SU-DHL-6 (cell line): ENCODE measurements at regions not wholly inside any gene's neighbourhood (a gene's known extent, or its start where the extent isn't known, plus 50 kb on each side); places are given as distances from the start of the nearest gene placed in this dataset.

Experiments used
- H2AFZ ChIP-seq: fragments of 200-600 bp; sonication (generic); 2 replicates; pipeline ENCODE4 v1.6.1; 2014; ENCODE audit warnings: low read depth, mild to moderate bottlenecking, moderate library complexity, mixed read lengths, antibody characterized with exemption, low read length; ENCODE audit not compliant: severe bottlenecking
- H3F3A ChIP-seq: fragments of 200-600 bp; shearing (Covaris generic); 2 replicates; pipeline ENCODE4 v1.6.0; 2016; ENCODE audit warnings: antibody characterized with exemption, mild to moderate bottlenecking; ENCODE audit not compliant: insufficient read depth
- H3K27ac ChIP-seq: fragments of 200-600 bp; sonication (generic); 2 replicates; pipeline ENCODE4 v1.5.1; 2016; ENCODE audit warnings: low read depth, mild to moderate bottlenecking, low read length, moderate library complexity, mixed read lengths
- H3K27me3 ChIP-seq: fragments of 200-600 bp; sonication (generic), shearing (Covaris generic); 2 replicates; pipeline ENCODE4 v1.6.0; 2014; ENCODE audit warnings: mild to moderate bottlenecking, low read length
- H3K36me3 ChIP-seq: fragments of 200-600 bp; sonication (generic); 2 replicates; pipeline ENCODE4 v1.6.1; 2014; ENCODE audit warnings: mild to moderate bottlenecking, low read length, mixed read lengths
- H3K4me2 ChIP-seq: fragments of 300-600, 200-600 bp; shearing (Covaris generic), sonication (generic); 2 replicates; pipeline ENCODE4 v1.6.0; 2014; ENCODE audit warnings: low read length, low read depth, mild to moderate bottlenecking; ENCODE audit not compliant: poor library complexity, severe bottlenecking
- H3K4me3 ChIP-seq: fragments of 200-600 bp; sonication (generic); 2 replicates; pipeline ENCODE4 v1.5.1; 2014; ENCODE audit warnings: antibody characterized with exemption, low read length, mild to moderate bottlenecking, mixed read lengths; ENCODE audit not compliant: insufficient read depth, poor library complexity, severe bottlenecking
- H3K79me2 ChIP-seq: fragments of 200-600 bp; sonication (generic); 2 replicates; pipeline ENCODE4 v1.6.1; 2014; ENCODE audit warnings: mild to moderate bottlenecking, low read length, moderate library complexity; ENCODE audit not compliant: insufficient read depth
- H3K9ac ChIP-seq: fragments of 200-600 bp; sonication (generic); 2 replicates; pipeline ENCODE4 v1.7.0; 2014; ENCODE audit warnings: mild to moderate bottlenecking, low read length
- H3K9me2 ChIP-seq: fragments of 200-600 bp; sonication (generic); replicated peaks from 2 replicates; pipeline ENCODE4 v1.6.1; 2014; ENCODE audit warnings: low read length; ENCODE audit not compliant: insufficient read depth
- H3K9me3 ChIP-seq: fragments of 200-600 bp; sonication (generic); 2 replicates; pipeline ENCODE4 v1.6.1; 2014; ENCODE audit warnings: low read length, mixed read lengths; ENCODE audit not compliant: insufficient read depth
- H4K20me1 ChIP-seq: fragments of 200-600 bp; sonication (generic); 2 replicates; pipeline ENCODE4 v1.6.1; 2014; ENCODE audit warnings: low read depth, mild to moderate bottlenecking, antibody characterized with exemption, low read length, moderate library complexity, mixed read lengths
- EZH2phosphoT487 ChIP-seq: fragments of 200-600 bp; sonication (generic), shearing (Covaris generic); conservative IDR thresholded peaks from 2 replicates; pipeline ENCODE4 v1.6.1; 2018; ENCODE audit warnings: mild to moderate bottlenecking, antibody characterized with exemption, low read length, moderate library complexity, mixed read lengths
- TF ChIP-seq, protein P1 (sequence below): fragments of 200-600 bp; sonication (generic); IDR thresholded peaks from one replicate; pipeline ENCODE4 v1.5.1; 2017; ENCODE audit warnings: antibody characterized with exemption, mild to moderate bottlenecking, low read length, moderate library complexity; ENCODE audit not compliant: insufficient read depth, poor library complexity, severe bottlenecking

DNA sequence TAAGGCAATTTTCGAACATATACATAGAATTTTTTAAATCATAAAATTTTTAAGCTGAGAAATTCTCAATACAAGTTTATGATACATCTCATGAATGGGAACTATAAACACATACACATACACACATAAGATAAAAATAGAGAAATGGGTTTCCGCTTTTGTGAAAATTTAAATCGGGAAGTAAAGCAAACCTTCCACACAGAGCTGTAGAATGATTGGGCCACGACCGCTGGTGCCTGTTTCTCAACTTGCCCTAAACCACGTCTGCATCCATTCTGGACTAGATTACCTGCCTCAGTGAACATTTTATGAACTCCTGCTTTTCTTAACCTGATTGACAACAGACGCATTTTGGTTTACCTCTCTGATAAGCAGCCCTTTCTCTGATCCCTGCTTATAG, 264.4 kb downstream of the SKAP2 start:
- H3K27ac ChIP-seq = no peak overlapping the region
- no peaks in the 10 kb centered on the region for H3K9me3 ChIP-seq
- TF ChIP-seq, protein P1, sequence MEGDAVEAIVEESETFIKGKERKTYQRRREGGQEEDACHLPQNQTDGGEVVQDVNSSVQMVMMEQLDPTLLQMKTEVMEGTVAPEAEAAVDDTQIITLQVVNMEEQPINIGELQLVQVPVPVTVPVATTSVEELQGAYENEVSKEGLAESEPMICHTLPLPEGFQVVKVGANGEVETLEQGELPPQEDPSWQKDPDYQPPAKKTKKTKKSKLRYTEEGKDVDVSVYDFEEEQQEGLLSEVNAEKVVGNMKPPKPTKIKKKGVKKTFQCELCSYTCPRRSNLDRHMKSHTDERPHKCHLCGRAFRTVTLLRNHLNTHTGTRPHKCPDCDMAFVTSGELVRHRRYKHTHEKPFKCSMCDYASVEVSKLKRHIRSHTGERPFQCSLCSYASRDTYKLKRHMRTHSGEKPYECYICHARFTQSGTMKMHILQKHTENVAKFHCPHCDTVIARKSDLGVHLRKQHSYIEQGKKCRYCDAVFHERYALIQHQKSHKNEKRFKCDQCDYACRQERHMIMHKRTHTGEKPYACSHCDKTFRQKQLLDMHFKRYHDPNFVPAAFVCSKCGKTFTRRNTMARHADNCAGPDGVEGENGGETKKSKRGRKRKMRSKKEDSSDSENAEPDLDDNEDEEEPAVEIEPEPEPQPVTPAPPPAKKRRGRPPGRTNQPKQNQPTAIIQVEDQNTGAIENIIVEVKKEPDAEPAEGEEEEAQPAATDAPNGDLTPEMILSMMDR = no peak
- no peak for TF ChIP-seq EZH2phosphoT487
- H3F3A ChIP-seq = no peaks in the 10 kb centered on the region
- no peak overlapping the region for H3K4me3 ChIP-seq
- H4K20me1 ChIP-seq = no peaks in the 10 kb centered on the region
- H2AFZ ChIP-seq = no peak overlapping the region
- H3K79me2 ChIP-seq = no peaks in the 10 kb centered on the region
- H3K27me3 ChIP-seq = no peaks in the 10 kb centered on the region
- no peaks in the 10 kb centered on the region for H3K9me2 ChIP-seq
- H3K4me2 ChIP-seq = no peak overlapping the region
- H3K9ac ChIP-seq = no peak overlapping the region
- no peaks in the 10 kb centered on the region for H3K36me3 ChIP-seq

DNA sequence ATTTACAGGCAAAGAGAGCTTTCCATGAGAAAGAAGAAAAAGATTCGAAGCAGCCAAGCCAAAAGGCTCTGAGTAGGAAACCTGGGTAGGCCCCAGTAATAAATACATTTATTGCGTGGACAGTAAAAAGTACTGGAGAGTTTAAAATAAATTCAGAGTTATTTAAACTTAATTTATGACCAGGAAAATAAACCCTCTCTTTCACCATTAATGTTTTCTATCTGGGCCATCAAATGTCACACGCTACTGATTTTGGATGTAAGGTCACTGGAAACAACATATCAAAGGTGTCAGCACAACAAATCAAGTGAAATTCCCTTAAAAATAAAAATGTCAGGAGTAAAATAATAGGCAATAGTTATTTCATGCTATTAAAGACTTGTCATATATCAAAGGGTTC, 264.0 kb downstream of the SKAP2 start:
- Histone ChIP-seq H4K20me1 (no peaks in the 10 kb centered on the region), H3K4me2 (no peak overlapping the region), H3F3A (no peaks in the 10 kb centered on the region), H3K27ac (no peak overlapping the region), H3K9ac (no peak overlapping the region), H3K36me3 (no peaks in the 10 kb centered on the region), H3K4me3 (no peak overlapping the region), H3K9me3 (no peaks in the 10 kb centered on the region), H3K9me2 (no peaks in the 10 kb centered on the region), H2AFZ (no peak overlapping the region), H3K27me3 (no peaks in the 10 kb centered on the region), H3K79me2 (no peaks in the 10 kb centered on the region)
- TF ChIP-seq, protein P1 = no peak
- no peak for TF ChIP-seq EZH2phosphoT487

DNA sequence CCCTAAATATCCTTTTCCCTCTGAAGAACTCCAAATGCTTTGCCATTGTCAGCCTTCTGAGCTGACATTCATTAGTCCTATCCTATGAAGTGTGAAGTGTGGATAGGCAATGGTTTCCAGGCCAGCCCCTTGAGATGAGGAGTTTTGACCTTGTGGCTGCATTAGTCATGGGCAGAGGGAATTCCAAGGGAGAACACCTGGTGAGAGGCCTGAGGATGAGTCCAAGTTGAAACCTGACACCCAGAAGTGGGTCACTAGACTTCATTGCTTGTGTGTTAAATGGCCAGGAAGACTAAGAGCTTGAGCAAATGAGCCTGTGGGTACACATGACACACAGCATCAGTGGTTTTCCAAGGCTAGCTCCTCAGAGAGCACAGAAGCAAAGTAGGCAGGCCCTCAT, 260.8 kb downstream of the SKAP2 start:
- Histone ChIP-seq H3F3A (no peaks in the 10 kb centered on the region), H3K4me3 (no peak overlapping the region), H4K20me1 (no peaks in the 10 kb centered on the region), H3K9ac (no peak overlapping the region), H3K27me3 (no peaks in the 10 kb centered on the region), H3K9me3 (no peaks in the 10 kb centered on the region), H2AFZ (no peak overlapping the region), H3K9me2 (no peaks in the 10 kb centered on the region), H3K79me2 (no peaks in the 10 kb centered on the region), H3K27ac (no peak overlapping the region), H3K4me2 (no peak overlapping the region), H3K36me3 (no peaks in the 10 kb centered on the region)
- TF ChIP-seq EZH2phosphoT487 = no peak
- TF ChIP-seq, protein P1 = no peak
